GM18517 (cell line): ENCODE measurements at regions not wholly inside any gene's neighbourhood (a gene's known extent, or its start where the extent isn't known, plus 50 kb on each side); places are given as distances from the start of the nearest gene placed in this dataset.

Experiments
- ATAC-seq: cut with Tn5 transposase; IDR thresholded peaks from one replicate; pipeline ENCODE4 v1.9.1; 2021; ENCODE audit warnings: mild to moderate bottlenecking, moderate library complexity; ENCODE audit not compliant: unreplicated experiment

- no peak for ATAC-seq
Observed at GRCh38 chr4:10949039-10949733, 264.6 kb upstream of the CLNK start.

GRCh38 chr4:10947898-10948297 is 263.3 kb upstream of the CLNK start:
- no peak for ATAC-seq

GRCh38 chr4:10944321-10944720 is 259.8 kb upstream of the CLNK start:
- ATAC-seq: no peak

- no peak for ATAC-seq
Observed at GRCh38 chr4:10942156-10942555, 257.6 kb upstream of the CLNK start.

GRCh38 chr4:10929818-10930217 is 245.2 kb upstream of the CLNK start:
- ATAC-seq: no peak

DNA sequence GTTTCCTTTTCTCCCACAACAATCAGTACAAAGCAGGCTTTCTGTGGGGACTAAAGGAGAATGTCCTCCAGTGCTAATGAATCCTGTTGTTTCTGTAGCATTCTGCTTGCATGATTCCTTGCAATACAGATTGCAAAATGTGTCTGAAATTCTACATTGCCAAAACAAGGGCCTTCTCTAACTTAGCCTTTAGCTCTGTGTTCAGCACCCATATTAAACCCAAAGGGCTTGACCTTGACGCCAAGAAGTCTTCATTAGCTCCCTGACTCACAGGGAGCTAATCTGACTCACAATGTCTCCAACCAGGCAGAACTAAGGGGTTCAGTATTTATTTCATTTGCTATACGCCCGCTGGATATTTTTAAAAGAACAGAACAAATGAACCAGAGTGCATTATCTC is 241.4 kb upstream of the CLNK start:
- ATAC-seq: no peak

DNA sequence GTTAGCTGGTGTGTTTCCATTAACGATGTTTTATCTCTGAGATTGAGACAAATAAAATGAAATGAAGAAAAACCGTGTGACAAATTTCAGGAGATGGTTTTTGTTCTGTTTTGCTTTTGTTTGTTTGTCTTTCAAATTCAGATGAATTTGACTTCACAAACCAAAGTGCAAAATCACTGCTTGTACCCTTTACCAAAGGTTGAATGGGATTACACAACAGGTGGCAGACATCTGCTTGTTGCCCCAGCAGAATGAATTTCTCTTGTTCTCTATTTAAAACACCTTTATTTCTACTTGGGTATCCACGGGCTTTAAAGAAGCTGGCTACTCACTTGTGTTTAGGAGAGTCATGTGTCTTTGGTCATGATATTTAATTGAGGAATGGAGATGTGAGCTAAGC is 239.7 kb upstream of the CLNK start:
- no peak for ATAC-seq

DNA sequence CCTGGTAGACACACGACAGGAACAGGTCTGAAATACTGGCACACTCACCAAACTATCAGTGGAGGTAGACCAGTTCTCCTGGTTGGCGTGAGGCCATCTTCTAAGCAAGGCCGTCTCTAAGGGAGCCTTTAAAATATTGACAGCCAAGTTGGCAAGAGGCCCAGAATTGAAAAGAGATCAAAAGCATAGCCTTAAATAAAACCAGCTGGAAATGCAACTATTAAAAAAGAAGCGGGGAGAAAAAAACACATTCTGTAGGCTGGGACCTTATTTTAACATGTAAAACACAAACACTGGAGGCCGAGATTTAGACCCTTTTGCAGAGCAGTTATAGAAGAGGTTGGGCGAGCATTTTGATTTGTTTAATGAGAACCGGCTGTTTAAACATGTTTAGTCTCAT is 233.0 kb upstream of the CLNK start:
- no peak for ATAC-seq

GRCh38 chr4:10898072-10898471 is 213.5 kb upstream of the CLNK start:
- no peak for ATAC-seq

DNA sequence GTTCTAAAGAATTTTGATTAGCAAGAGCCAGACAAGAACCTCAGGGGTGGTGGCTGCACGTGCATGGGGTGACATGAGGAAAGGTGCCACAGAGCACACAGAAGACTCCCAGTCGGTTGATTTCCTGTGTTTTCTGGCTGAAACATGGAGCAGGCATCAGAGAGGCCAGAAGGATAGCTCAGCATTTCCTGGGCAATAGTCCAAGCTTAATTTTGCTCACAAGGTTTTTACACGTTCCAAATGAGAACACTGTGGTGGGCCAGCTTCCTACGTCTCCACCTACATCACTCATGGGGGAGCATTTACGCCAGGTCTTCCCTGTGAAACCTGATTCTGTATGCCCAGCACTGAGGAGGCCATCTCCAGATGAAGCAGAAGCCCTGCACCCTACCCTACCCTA is 212.5 kb upstream of the CLNK start:
- ATAC-seq: no peak

DNA sequence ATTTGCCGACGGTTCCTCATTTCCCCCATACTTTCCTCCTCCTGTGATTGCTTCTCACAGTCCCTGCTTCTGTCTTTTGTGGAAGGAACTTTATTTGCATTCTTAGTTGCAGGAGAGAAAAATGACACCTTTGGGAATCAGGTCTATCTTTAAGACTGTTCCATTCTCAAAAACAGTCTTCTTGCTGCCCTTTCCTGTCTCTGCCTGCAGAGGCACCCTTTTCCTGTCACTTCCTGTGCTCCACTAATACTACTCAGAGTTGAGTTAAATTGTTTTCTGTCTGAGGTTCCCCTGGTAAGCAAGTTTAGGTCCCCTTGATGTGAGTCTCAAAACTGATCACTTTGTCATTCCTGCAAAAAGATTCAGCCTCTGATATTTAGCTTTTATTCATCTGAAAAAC is 208.8 kb upstream of the CLNK start:
- ATAC-seq: no peak

- no peak for ATAC-seq
Observed at GRCh38 chr4:10891866-10892265, 207.3 kb upstream of the CLNK start.

- no peak for ATAC-seq
Observed at GRCh38 chr4:10889819-10890218, 205.3 kb upstream of the CLNK start.

DNA sequence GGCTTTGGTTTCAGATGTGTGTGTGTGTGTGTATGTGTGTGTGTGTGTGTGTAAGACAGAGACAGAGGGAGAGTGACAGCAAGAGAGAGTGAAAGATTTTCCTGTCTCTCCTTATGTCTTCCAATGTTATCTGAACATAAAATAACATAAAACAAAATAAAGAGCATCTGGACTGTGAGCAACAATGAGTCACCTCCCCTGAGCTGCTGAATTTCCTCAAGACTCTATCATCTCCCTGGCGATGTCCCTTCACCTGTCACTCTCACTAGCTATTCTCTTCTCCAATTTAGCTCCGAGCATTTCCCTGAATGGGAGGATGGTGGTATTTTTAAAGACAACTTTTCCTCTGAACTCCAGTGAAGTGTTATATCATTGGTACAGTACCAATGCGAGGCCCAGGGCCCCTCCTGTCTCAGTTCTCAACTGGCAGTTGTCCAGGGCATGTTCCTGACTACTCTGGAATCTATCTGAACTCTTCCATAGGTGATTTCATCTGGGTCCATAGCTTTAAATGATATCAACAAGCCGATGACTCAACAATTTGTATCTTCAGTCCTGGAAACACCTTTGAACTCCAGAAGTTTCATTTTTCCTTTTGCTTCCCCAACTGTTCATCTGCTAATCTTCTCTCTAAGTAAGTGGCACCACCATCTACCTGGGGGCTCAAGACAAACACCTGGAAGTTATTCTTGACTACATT is 195.0 kb upstream of the CLNK start:
- ATAC-seq: no peak

- ATAC-seq: no peak
Observed at GRCh38 chr4:10878861-10879260, 194.3 kb upstream of the CLNK start.

GRCh38 chr4:10877076-10877475 is 192.5 kb upstream of the CLNK start:
- ATAC-seq: no peak

GRCh38 chr4:10875144-10875799 is 190.7 kb upstream of the CLNK start:
- ATAC-seq: no peak

DNA sequence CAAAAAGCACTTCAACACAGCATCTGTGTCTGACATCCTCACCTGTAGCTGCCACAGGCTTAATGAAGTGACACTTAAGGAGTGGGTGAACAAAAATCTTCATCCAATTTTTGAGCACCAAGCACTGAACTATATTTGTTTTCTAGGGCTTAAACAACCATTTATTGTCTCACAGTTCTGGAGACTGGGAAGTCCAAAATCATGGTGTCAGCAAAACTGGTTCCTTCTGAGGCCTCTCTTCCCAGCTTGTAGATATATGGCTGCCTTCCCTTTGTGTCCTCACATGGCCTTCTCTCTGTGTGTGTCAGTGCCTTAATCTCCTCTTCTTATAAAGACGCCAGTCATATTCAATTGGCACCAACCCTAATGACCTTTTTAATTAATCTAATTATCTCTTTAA is 189.2 kb upstream of the CLNK start:
- no peak for ATAC-seq

GRCh38 chr4:10872833-10873517 is 188.4 kb upstream of the CLNK start:
- no peak for ATAC-seq

GRCh38 chr4:10866666-10867065 is 182.1 kb upstream of the CLNK start:
- no peak for ATAC-seq

GRCh38 chr4:10861036-10861435 is 176.5 kb upstream of the CLNK start:
- ATAC-seq: no peak
